HFF-Myc (cell line): ENCODE measurements at regions not wholly inside any gene's neighbourhood (a gene's known extent, or its start where the extent isn't known, plus 50 kb on each side); places are given as distances from the start of the nearest gene placed in this dataset.

Experiments used
- DNase-seq: peaks from one replicate; pipeline ENCODE4 v3.0.0-alpha.2; 2011; ENCODE audit warnings: low read depth; ENCODE audit errors: extremely low read depth
- H3K4me3 ChIP-seq: replicated peaks from 2 replicates; pipeline ENCODE4 v1.5.1; 2011; ENCODE audit warnings: low read depth, mild to moderate bottlenecking, control low read depth, low read length
- TF ChIP-seq, protein P1 (sequence below): IDR thresholded peaks from 2 replicates; pipeline ENCODE4 v1.5.1; 2012; ENCODE audit warnings: mild to moderate bottlenecking, low read depth, low read length, control low read depth; ENCODE audit errors: missing control alignments

DNA sequence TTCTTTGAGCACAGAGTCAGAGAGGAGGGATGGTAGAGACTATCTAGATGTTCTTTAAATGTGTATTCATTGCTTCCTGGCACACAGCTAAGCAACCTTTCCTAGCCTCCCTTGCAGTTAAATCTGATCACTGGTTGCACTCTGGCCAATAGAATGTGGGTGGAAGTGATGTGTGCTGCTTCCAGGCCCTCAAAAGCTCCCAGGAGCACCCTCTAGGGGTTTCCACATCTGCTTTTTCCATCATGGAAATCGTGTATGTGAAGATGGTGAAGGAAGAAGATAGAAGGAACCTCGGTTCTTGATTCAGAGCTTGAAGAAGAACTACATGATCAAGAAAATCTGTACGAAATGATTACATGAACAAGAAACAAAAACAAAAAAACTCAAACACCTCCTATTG, 149.8 kb upstream of the JAG1 start:
- TF ChIP-seq, protein P1, sequence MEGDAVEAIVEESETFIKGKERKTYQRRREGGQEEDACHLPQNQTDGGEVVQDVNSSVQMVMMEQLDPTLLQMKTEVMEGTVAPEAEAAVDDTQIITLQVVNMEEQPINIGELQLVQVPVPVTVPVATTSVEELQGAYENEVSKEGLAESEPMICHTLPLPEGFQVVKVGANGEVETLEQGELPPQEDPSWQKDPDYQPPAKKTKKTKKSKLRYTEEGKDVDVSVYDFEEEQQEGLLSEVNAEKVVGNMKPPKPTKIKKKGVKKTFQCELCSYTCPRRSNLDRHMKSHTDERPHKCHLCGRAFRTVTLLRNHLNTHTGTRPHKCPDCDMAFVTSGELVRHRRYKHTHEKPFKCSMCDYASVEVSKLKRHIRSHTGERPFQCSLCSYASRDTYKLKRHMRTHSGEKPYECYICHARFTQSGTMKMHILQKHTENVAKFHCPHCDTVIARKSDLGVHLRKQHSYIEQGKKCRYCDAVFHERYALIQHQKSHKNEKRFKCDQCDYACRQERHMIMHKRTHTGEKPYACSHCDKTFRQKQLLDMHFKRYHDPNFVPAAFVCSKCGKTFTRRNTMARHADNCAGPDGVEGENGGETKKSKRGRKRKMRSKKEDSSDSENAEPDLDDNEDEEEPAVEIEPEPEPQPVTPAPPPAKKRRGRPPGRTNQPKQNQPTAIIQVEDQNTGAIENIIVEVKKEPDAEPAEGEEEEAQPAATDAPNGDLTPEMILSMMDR: no peak
- H3K4me3 ChIP-seq: no peak overlapping the region
- DNase-seq: no peak

DNA sequence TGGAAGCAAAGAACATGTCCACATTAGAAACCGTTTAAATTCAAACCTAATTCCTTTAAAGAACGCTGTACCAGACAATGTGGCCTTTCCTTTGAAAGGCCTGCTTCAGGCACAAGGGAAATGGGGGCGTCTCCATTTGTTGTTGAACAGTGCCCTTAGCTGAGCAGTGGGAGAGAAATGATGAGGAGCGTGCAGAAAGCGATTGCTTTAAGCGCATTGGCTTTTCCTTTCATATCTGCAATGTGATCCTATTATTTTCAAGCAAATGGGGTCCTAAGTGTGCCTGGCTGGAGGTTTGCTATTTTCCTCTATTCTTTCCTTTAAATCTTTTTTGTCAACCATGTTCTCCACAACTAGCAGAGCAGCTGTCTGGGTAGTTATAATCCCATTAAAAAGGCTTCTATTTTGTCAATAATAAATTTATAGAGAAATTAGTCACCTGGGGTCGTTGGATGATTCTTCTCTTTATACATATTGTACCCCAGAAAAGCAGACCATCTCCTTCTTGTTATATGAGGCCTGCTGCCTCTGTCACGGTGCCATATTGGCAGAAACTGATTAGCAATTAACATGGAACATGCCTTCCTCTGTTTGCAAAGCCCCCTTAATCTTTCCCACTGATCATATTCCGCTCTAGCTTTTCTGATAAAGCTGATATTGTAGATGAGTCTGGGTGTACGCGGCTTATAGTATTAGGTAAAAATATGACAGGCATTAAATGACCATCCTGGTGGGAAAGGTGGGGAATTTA, 151.1 kb upstream of the JAG1 start:
- no peak for DNase-seq
- no peak overlapping the region for H3K4me3 ChIP-seq
- TF ChIP-seq, protein P1: no peak

DNA sequence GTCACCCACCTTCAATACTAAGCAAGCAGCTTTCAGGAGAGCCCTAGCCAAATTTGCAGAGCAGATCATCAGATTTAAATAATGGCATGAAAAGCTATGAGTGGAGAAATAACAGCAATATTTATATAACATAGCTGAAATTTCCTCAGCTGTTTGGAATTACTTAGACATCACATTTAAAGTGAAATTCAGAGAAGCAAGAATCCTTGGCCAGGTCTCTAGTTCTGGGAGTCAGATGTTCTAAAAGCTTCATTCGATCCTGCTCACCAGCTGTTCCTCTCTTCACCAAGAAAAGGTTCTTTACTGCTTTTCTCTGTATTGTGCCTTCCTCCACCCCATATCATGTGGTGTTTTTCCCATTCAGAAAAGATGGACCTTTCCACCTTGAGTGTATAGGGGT, 152.3 kb upstream of the JAG1 start:
- TF ChIP-seq, protein P1: no peak
- DNase-seq: no peak
- H3K4me3 ChIP-seq: no peak overlapping the region

DNA sequence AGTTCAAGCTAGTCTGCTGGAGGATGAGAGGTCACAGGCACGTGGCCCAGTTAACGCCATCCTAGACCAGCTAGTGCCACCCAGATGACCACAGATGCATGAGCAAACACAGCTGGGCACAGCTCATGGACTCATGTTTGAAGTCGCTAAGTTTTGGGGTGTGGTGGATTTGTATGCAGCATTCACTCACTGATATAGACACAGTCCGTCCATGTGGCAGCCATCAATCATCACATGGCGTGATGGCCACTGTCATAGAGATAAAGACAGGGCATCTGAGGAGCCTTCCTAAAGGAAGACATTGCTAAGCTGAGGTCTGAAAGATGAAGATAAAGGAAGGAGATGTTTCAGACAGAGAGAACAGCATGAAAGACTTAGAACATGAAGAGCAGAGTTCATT, 154.4 kb upstream of the JAG1 start:
- TF ChIP-seq, protein P1: no peak
- no peak for DNase-seq
- no peak overlapping the region for H3K4me3 ChIP-seq

DNA sequence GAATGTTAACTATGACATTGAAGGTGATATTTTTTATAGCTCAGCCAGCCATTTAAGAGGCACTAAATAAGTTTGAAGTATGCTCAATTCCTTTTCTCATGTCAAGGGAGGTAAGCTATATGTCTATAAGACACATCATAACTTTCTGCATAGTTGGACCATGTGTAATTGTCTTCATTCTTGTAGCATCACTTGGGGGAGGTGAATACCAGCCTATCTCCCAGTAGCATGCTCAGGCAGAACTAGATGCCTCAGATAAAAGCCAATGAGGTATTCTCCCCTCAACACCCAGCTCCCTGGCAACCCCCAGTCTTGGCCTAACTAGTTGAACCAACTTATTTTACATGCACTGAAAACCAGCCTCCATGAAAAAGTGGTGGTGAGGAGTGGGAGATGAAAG, 158.3 kb upstream of the JAG1 start:
- TF ChIP-seq, protein P1: no peak
- DNase-seq: no peak

DNA sequence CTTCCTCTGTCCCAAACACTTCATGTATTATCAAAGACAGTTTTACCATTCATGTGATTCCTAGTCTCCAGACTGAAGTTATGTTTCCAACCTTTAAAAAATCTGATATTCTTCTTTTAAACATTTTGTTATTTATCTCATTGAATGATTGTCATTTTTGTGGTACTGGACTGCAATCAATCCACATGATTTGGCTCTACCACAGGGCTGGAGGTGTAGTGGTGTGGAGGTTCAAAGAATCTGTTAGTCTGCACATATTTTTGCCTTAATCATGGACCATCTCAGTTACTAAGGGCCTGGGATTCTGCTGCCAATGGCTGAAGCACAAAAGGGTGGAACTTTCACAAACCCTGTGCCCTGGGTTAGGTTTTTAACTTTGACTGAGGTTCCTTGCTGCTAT, 164.1 kb upstream of the JAG1 start:
- TF ChIP-seq, protein P1: no peak
- H3K4me3 ChIP-seq: no peak overlapping the region

More for the DNA sequence above, 158.3 kb upstream of the JAG1 start:
- no peak overlapping the region for H3K4me3 ChIP-seq

DNA sequence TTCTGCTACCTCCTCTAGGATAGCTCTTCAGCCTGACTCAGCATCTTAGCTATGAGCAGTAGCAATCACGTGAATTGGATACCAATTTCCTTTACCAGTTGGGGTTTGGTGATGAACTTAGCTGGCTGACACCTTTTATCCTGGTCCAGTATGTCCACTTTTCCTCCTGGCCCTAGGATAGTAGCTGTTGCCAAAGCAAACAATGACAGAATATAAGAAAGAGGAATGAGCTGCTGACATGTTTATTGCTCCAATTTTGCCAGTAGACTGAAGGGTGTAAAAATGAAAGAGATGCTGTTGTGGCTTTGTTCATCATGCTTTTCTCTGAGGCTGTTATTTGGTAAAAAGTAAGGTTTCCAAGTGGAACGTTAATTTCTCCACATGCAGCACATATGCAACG, 168.3 kb upstream of the JAG1 start:
- TF ChIP-seq, protein P1: no peak
- no peak for DNase-seq
- H3K4me3 ChIP-seq: no peak overlapping the region

More for the DNA sequence above, 164.1 kb upstream of the JAG1 start:
- DNase-seq: no peak
